Right kidney (tissue), 1 donor: ENCODE measurements at regions not wholly inside any gene's neighbourhood (a gene's known extent, or its start where the extent isn't known, plus 50 kb on each side); places are given as distances from the start of the nearest gene placed in this dataset.
"Not testable (repeated sequence)": the region's sequence is repeated elsewhere in the genome, so short reads cannot be mapped to it uniquely, and the experiment has no call there.

Experiments used
- DNase-seq: peaks from one replicate; pipeline ENCODE4 v3.0.0-alpha.2; 2016

DNA sequence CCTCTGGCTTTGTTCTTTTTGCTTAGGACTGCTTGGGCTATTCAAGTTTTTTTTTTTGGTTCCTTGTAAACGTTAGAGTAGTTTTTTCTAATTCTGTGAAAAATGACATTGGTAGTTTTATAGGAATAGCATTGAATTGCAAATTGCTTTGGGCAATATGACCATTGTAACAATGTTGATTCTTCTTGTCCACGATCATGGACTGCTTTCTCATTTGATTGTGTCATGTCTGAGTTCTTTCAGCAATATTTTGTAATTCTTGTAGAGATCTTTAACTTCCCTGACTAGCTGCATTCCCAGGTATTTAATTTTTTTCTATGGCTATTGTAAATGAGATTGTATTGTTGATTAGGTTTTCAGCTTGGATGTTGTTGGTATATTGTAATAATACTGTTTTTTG is 286.2 kb upstream of the C1QTNF3 start:
- not testable (repeated sequence) for DNase-seq

DNA sequence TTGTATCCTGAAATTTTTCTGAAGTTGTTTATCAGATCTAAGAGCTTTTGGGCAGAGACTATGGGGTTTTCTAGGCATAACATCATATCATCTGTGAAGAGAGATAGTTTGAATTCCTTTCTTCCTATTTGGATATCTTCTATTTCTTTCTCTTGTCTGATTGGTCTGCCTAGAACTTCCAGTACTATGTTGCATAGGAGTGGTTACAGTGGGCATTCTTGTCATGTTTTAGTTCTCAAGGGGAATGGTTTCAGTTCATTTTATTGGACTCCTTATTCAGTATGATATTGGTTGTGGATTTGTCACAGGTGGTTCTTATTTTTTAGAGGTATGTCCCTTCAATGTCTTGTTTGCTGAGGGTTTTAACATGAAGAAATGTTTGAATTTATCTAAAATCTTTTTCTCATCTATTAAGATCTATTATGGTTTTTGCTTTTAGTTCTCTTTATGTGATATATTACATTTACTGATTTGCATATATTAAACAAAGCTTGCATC is 286.6 kb upstream of the C1QTNF3 start:
- not testable (repeated sequence) for DNase-seq

- DNase-seq: not testable (repeated sequence)
Observed at GRCh38 chr5:34331928-34332454, 289.0 kb upstream of the C1QTNF3 start.

- not testable (repeated sequence) for DNase-seq
Observed at GRCh38 chr5:34339408-34340001, 296.5 kb upstream of the C1QTNF3 start.

GRCh38 chr5:34354440-34354839 is 301.7 kb upstream of the RAI14 start:
- not testable (repeated sequence) for DNase-seq

DNA sequence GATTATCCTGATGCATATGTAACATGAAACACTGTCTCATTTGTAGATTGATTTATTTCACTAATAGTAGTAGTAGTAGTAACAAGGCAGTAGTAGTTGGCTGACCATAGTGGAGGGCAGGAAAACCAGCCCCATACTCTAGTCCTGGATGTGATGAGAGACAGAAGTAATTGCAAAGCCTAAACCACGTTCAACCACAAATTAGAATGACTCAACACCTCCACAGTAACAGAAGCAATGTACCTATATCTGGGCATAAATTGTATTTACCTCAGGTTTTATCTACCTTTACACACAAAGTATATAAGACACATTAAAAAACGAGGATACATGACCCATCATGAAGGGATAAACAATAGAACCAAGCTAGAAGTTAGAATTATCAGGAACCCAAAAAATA is 284.7 kb upstream of the RAI14 start:
- not testable (repeated sequence) for DNase-seq

- not testable (repeated sequence) for DNase-seq
Observed at GRCh38 chr5:34371817-34372216, 284.3 kb upstream of the RAI14 start.

DNA sequence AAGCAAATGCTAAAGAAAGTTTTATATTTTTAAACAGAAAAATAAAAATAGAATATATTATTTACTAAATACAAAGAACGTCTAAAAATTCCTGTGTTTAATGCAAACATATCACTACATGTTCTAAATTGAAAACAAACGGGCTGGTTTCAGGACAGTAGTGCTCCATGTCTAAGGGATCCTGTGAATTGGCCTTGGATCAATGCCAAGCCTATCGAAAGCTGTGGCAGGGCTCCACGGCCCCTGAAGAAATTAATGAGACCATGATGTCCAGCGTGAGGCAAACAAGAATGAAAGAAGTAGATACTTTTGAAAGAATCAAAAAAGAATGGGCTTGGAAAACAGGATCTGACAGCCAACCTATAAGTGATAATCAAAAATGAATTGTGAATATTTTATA is 283.4 kb upstream of the RAI14 start:
- DNase-seq: not testable (repeated sequence)

DNA sequence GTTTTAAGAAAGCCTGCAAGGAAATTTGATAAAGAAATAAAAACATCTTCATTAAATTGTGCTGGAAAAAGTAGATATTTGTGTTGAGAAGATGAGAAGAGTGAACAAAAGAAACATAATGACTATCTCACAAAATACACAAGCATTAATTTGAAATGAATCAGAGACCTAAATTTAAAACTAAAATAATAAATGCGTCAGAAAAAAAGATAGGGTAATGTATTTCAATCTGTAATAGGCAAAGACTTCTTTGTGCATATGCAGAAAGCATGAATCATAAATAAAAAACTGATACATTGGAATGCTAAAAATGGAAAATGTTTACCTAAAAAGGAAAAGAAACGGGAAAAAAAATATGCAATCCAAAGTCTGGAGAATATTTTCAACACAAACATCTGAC is 278.5 kb upstream of the RAI14 start:
- DNase-seq: not testable (repeated sequence)

GRCh38 chr5:34378498-34378897 is 277.6 kb upstream of the RAI14 start:
- DNase-seq: not testable (repeated sequence)

GRCh38 chr5:34388754-34389153 is 267.4 kb upstream of the RAI14 start:
- not testable (repeated sequence) for DNase-seq

- no peak for DNase-seq
Observed at GRCh38 chr5:34409373-34409772, 246.8 kb upstream of the RAI14 start.

GRCh38 chr5:34410411-34411139 is 245.6 kb upstream of the RAI14 start:
- DNase-seq: no peak

- no peak for DNase-seq
Observed at GRCh38 chr5:34411470-34412346, 244.4 kb upstream of the RAI14 start.

DNA sequence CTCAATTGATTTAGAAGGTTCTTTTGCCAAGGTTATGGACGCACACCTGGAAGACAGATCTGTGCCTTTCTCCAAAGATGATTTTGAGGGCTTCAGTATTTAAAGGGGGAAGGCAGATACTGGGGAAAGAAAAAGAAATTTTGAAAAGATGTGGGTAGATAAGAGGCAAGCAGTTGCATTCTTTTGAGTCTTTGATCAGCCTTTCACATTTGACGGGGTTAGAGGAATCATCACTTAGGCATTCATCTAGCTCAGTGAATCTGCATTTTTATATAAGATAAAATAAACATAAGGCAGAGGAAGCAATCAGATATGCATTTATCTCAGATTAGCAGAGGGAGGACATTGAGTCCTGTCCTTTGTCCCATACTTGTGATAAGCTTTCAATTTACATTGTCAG is 243.4 kb upstream of the RAI14 start:
- no peak for DNase-seq

GRCh38 chr5:34415559-34416198 is 240.4 kb upstream of the RAI14 start:
- DNase-seq: no peak

DNA sequence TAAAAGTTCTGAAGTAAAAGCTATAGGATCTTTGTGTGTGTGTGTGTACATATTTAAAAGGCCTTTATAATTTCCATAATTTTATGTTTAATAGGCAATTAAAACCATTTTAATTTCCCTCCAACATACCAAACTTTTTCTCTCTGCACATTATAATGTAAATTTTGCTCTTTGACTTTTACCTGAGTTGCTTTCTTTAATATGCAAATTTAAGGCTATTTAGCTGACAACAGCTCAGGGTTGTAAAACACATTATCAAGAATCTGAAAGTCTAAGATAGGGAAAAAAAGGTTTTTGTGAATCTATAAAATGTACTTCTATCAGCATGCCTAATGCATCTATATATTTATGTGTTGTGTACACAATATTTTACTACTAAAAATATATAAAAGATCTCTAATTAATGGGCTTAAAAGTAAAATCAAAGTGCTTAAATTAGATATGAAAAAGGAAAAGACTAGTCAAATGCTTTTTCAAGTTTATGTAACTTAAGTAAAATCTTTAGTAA is 239.6 kb upstream of the RAI14 start:
- DNase-seq: no peak

DNA sequence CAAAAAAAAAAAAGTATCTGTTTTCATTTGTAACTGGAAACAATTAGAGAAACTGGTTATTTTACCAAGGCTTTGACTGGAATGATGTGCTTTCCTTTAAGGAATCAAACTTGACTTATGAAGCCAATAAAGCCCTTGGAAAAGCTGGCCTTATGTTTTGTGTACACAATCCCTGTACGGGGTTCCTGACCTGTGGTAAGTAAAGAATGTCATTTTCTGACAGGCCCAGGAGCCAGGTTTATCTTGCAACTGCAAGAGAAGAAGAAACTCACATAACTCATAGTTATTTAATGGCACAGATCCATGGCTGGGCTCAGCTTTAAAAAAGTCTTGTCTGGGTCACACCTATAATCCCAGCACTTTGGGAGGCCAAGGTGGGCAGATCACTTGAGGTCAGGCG is 235.9 kb upstream of the RAI14 start:
- not testable (repeated sequence) for DNase-seq

GRCh38 chr5:34436761-34437501 is 219.2 kb upstream of the RAI14 start:
- no peak for DNase-seq

DNA sequence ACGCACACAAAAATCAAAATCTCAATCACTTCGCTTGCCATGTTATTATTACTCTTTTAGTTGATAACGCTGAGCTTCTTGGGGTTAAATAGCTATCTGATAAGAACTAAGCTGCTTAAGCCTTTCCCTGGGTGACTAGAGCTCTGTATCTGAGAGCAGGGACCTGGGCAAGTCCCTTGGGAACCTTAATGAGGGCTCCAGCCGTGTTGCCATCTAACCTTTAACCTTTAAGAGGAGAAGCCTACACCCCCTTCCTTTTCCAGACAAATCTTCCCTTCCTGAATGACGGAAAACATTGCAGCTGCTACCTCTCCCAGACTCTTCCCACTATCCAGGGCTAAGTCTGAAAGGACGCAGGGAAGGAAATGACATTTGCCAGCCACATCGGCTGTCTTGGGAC is 216.5 kb upstream of the RAI14 start:
- no peak for DNase-seq

GRCh38 chr5:34441767-34442166 is 214.4 kb upstream of the RAI14 start:
- DNase-seq: not testable (repeated sequence)
